GM20000 (cell line): ENCODE measurements at regions not wholly inside any gene's neighbourhood (a gene's known extent, or its start where the extent isn't known, plus 50 kb on each side); places are given as distances from the start of the nearest gene placed in this dataset.

Experiments used
- DNase-seq: peaks from one replicate; pipeline ENCODE4 v3.0.0; 2012; ENCODE audit warnings: low spot score
- CTCF ChIP-seq: IDR thresholded peaks from 2 replicates; pipeline ENCODE4 v1.5.1; 2012; ENCODE audit warnings: mild to moderate bottlenecking, control low read depth; ENCODE audit errors: extremely low read depth, missing control alignments

- no peak for TF ChIP-seq CTCF
- no peak for DNase-seq
Observed at GRCh38 chr9:31605164-31605563, 779.3 kb upstream of the ACO1 start.

- TF ChIP-seq CTCF, result no peak
- DNase-seq, result no peak
Observed at GRCh38 chr9:31606678-31607077, 777.8 kb upstream of the ACO1 start.

GRCh38 chr9:31608416-31608815 lies 776.0 kb upstream of the ACO1 start:
- no peak for DNase-seq
- TF ChIP-seq CTCF, result no peak

- TF ChIP-seq CTCF, result no peak
- no peak for DNase-seq
Observed at GRCh38 chr9:31608881-31609280, 775.6 kb upstream of the ACO1 start.

GRCh38 chr9:31612336-31613030 lies 772.0 kb upstream of the ACO1 start:
- TF ChIP-seq CTCF, result no peak
- DNase-seq, result no peak

- TF ChIP-seq CTCF, result no peak
- DNase-seq, result no peak
Observed at GRCh38 chr9:31615966-31616365, 768.5 kb upstream of the ACO1 start.

- no peak for DNase-seq
- TF ChIP-seq CTCF, result no peak
Observed at GRCh38 chr9:31623511-31623910, 760.9 kb upstream of the ACO1 start.
